Ishikawa (cell line): ENCODE measurements at regions not wholly inside any gene's neighbourhood (a gene's known extent, or its start where the extent isn't known, plus 50 kb on each side); places are given as distances from the start of the nearest gene placed in this dataset.

Source experiments
- CEBPB ChIP-seq: IDR thresholded peaks from 2 replicates; pipeline ENCODE4 v1.6.1; 2012
- CREB1 ChIP-seq: IDR thresholded peaks from 2 replicates; pipeline ENCODE4 v1.6.1; 2012; ENCODE audit warnings: low read depth
- MAX ChIP-seq: IDR thresholded peaks from 2 replicates; pipeline ENCODE4 v1.6.1; 2012
- NFIC ChIP-seq: IDR thresholded peaks from 2 replicates; pipeline ENCODE4 v1.6.1; 2012
- RAD21 ChIP-seq: IDR thresholded peaks from 2 replicates; pipeline ENCODE4 v1.6.1; 2012; ENCODE audit warnings: low read depth
- REST ChIP-seq: IDR thresholded peaks from 2 replicates; pipeline ENCODE4 v1.6.1; 2012; ENCODE audit warnings: low read depth, mild to moderate bottlenecking
- TAF1 ChIP-seq: IDR thresholded peaks from 2 replicates; pipeline ENCODE4 v1.6.1; 2012; ENCODE audit warnings: low read depth, mild to moderate bottlenecking
- YY1 ChIP-seq: IDR thresholded peaks from 2 replicates; pipeline ENCODE4 v1.6.1; 2012; ENCODE audit warnings: low read depth

- TF ChIP-seq REST (no peak), TAF1 (no peak), YY1 (no peak), MAX (no peak), RAD21 (no peak), CREB1 (no peak), NFIC (no peak), CEBPB (no peak)
Measured at GRCh38 chr9:108022246-108022935, 532.8 kb upstream of the KLF4 start.
